ENCODE measurements at regions not wholly inside any gene's neighbourhood (a gene's known extent, or its start where the extent isn't known, plus 50 kb on each side); places are given as distances from the start of the nearest gene placed in this dataset.

DNA sequence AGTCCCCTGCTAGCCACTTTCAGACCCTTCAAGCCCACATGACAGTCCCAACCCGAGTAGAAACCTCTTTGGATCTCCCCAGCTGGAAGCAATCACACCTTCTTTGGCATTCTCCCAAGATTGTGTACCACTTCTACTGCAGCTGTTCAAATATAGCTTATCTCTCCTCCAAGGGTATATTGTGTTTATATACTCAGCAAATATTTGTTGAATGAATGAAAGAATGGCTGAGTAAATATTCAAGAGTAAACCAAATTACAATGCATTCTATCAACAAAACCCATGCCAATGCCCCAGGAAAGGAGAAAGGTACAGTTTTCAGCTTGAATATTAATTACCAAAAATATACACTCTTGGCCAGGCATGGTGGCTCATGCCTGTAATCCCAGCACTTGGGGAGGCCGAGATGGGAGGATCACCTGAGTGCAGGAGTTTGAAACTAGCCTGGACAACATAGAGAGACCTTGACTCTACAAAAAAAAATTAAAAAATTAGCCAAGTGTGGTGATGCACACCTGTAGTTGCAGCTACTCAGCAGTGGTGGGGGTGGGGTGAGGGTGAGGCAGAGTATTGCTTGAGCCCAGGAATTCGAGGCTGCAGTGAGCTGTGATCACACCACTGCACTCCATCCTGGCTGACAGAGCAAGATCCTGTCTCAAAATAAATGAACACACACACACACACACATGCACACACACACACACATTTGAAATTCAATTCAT, 68.5 kb downstream of the NIBAN1 start:
- ChIA-PET POLR2A (ENCODE audit: low non-redundant PET) (no interaction called here), CTCF (no interaction called here)
- no peak overlapping the region for H3K27ac ChIP-seq (ENCODE audit: low read depth, low read length, poor library complexity, severe bottlenecking)
- BruUV-seq (replicated peaks): no TSS peak
- H3K4me3 ChIP-seq (ENCODE audit: low read depth, low read length, poor library complexity, severe bottlenecking): no peak overlapping the region
- no peak for DNase-seq (ENCODE audit: low spot score)
- TF ChIP-seq EZH2 (IDR thresholded peaks at IDR 0.05; ENCODE audit: borderline replicate concordance, low read depth, low read length, poor library complexity, severe bottlenecking): no peak
- TF ChIP-seq, protein P1, sequence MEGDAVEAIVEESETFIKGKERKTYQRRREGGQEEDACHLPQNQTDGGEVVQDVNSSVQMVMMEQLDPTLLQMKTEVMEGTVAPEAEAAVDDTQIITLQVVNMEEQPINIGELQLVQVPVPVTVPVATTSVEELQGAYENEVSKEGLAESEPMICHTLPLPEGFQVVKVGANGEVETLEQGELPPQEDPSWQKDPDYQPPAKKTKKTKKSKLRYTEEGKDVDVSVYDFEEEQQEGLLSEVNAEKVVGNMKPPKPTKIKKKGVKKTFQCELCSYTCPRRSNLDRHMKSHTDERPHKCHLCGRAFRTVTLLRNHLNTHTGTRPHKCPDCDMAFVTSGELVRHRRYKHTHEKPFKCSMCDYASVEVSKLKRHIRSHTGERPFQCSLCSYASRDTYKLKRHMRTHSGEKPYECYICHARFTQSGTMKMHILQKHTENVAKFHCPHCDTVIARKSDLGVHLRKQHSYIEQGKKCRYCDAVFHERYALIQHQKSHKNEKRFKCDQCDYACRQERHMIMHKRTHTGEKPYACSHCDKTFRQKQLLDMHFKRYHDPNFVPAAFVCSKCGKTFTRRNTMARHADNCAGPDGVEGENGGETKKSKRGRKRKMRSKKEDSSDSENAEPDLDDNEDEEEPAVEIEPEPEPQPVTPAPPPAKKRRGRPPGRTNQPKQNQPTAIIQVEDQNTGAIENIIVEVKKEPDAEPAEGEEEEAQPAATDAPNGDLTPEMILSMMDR (conservative IDR thresholded peaks at IDR 0.05; ENCODE audit: low read depth, low read length): no peak
- intact Hi-C loops (cut with micrococcal nuclease; ENCODE audit: unreplicated experiment): no loop called here
- no peaks in the 10 kb centered on the region for H3K36me3 ChIP-seq (ENCODE audit: insufficient read depth, low read length, poor library complexity, severe bottlenecking)
- H3K9me3 ChIP-seq (ENCODE audit: low read depth, low read length, poor library complexity, severe bottlenecking): no peaks in the 10 kb centered on the region
- H3K27me3 ChIP-seq (replicated peaks; ENCODE audit: insufficient read depth, low read depth, low read length, poor library complexity): no peaks in the 10 kb centered on the region
- H3K4me1 ChIP-seq (ENCODE audit: insufficient read depth, low read length, poor library complexity, severe bottlenecking): peaks cover 33% of the 10 kb centered on the region

DNA sequence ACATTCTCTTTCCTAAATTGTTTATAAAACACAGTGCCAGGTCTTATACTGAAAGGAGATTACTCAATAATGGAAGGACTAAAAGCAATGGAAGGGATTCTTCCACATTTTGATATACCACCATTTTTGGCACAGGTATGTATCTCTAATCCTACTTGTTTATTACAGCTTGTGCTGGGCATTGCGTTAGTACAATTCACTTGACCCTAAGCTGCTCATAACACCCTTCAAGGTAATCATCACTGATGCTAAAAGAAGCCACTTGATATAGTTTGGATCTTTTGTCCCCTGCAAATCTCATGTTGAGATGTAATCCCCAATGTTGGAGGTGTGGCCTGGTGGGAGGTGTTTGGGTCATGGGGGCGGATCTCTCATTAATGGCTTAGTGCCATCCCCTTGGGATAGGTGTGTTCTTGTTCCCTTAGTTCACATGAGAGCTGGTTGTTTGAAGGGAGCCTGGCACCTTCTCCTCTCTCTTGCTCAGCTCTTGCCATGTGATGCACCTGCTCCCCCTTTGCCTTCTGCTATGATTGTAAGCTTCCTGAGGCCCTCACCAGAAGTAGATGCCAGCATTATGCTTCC, 71.1 kb downstream of the NIBAN1 start:
- no peaks in the 10 kb centered on the region for H3K27me3 ChIP-seq (replicated peaks; ENCODE audit: insufficient read depth, low read depth, low read length, poor library complexity)
- BruUV-seq (replicated peaks): no TSS peak
- TF ChIP-seq, protein P1 (conservative IDR thresholded peaks at IDR 0.05; ENCODE audit: low read depth, low read length): no peak
- TF ChIP-seq EZH2 (IDR thresholded peaks at IDR 0.05; ENCODE audit: borderline replicate concordance, low read depth, low read length, poor library complexity, severe bottlenecking): no peak
- intact Hi-C loops (cut with micrococcal nuclease; ENCODE audit: unreplicated experiment): no loop called here
- no peaks in the 10 kb centered on the region for H3K9me3 ChIP-seq (ENCODE audit: low read depth, low read length, poor library complexity, severe bottlenecking)
- H3K27ac ChIP-seq (ENCODE audit: low read depth, low read length, poor library complexity, severe bottlenecking): no peak overlapping the region
- H3K4me3 ChIP-seq (ENCODE audit: low read depth, low read length, poor library complexity, severe bottlenecking): no peak overlapping the region
- peaks cover 12% of the 10 kb centered on the region for H3K4me1 ChIP-seq (ENCODE audit: insufficient read depth, low read length, poor library complexity, severe bottlenecking)
- CTCF ChIA-PET: interaction anchor here (0.5 kb wide), 1 partner anchor 142 kb away, joined by 9 read pairs; the partner anchor contains the start of gene RNF2
- DNase-seq (ENCODE audit: low spot score): no peak
- H3K36me3 ChIP-seq (ENCODE audit: insufficient read depth, low read length, poor library complexity, severe bottlenecking): no peaks in the 10 kb centered on the region
- POLR2A ChIA-PET (ENCODE audit: low non-redundant PET): no interaction called here

- Histone ChIP-seq H3K4me1 (ENCODE audit: insufficient read depth, low read length, poor library complexity, severe bottlenecking) (peaks cover 12% of the 10 kb centered on the region), H3K27me3 (replicated peaks; ENCODE audit: insufficient read depth, low read depth, low read length, poor library complexity) (no peaks in the 10 kb centered on the region), H3K9me3 (ENCODE audit: low read depth, low read length, poor library complexity, severe bottlenecking) (no peaks in the 10 kb centered on the region), H3K36me3 (ENCODE audit: insufficient read depth, low read length, poor library complexity, severe bottlenecking) (peaks cover 18% of the 10 kb centered on the region), H3K27ac (ENCODE audit: low read depth, low read length, poor library complexity, severe bottlenecking) (no peak overlapping the region), H3K4me3 (ENCODE audit: low read depth, low read length, poor library complexity, severe bottlenecking) (no peak overlapping the region)
- intact Hi-C loops (cut with micrococcal nuclease; ENCODE audit: unreplicated experiment): no loop called here
- DNase-seq (ENCODE audit: low spot score): no peak
- TF ChIP-seq EZH2 (IDR thresholded peaks at IDR 0.05; ENCODE audit: borderline replicate concordance, low read depth, low read length, poor library complexity, severe bottlenecking): no peak
- TF ChIP-seq, protein P1 (conservative IDR thresholded peaks at IDR 0.05; ENCODE audit: low read depth, low read length): no peak
- BruUV-seq (replicated peaks): no TSS peak
- POLR2A ChIA-PET (ENCODE audit: low non-redundant PET): interaction anchor here (0.6 to 0.7 kb wide), 2 partner anchors 169 to 1709 kb away, joined by 5 to 6 read pairs; no protein-coding TSS in a partner anchor
- CTCF ChIA-PET: no interaction called here
Measured at GRCh38 chr1:184900507-184900906, 73.8 kb downstream of the NIBAN1 start.
